ENCODE measurements at regions not wholly inside any gene's neighbourhood (a gene's known extent, or its start where the extent isn't known, plus 50 kb on each side); places are given as distances from the start of the nearest gene placed in this dataset.

- no peaks in the 10 kb centered on the region for H3K9me3 ChIP-seq
- H3K27me3 ChIP-seq = no peaks in the 10 kb centered on the region
- no peak for TF ChIP-seq CTCF (IDR thresholded peaks at IDR 0.05)
- H3K4me1 ChIP-seq (ENCODE audit: control insufficient read depth in 1 of 2, insufficient read depth in 1 of 2, low read depth in 1 of 2, low read length in 1 of 2) = peaks cover 19 to 23% of the 10 kb centered on the region in 2 experiments
- no peak overlapping the region for H3K4me3 ChIP-seq (ENCODE audit: low read depth in 1 of 2, low read length in 1 of 2)
- no peak overlapping the region for H3K27ac ChIP-seq
- no peaks in the 10 kb centered on the region for H3K36me3 ChIP-seq
Measured at GRCh38 chr9:135006911-135007570, 80.4 kb upstream of the OLFM1 start.

- Histone ChIP-seq H3K36me3 (no peaks in the 10 kb centered on the region), H3K4me3 (ENCODE audit: low read depth in 1 of 2, low read length in 1 of 2) (no peak overlapping the region), H3K27ac (no peak overlapping the region), H3K4me1 (ENCODE audit: control insufficient read depth in 1 of 2, insufficient read depth in 1 of 2, low read depth in 1 of 2, low read length in 1 of 2) (peaks cover 14 to 18% of the 10 kb centered on the region in 2 experiments), H3K9me3 (no peaks in the 10 kb centered on the region), H3K27me3 (no peaks in the 10 kb centered on the region)
- TF ChIP-seq CTCF (IDR thresholded peaks at IDR 0.05) = no peak
Measured at GRCh38 chr9:135007601-135008000, 79.9 kb upstream of the OLFM1 start.

- Histone ChIP-seq H3K27me3 (no peaks in the 10 kb centered on the region), H3K36me3 (no peaks in the 10 kb centered on the region), H3K9me3 (no peaks in the 10 kb centered on the region), H3K4me3 (ENCODE audit: low read depth in 1 of 2, low read length in 1 of 2) (no peak overlapping the region), H3K27ac (no peak overlapping the region), H3K4me1 (ENCODE audit: control insufficient read depth in 1 of 2, insufficient read depth in 1 of 2, low read depth in 1 of 2, low read length in 1 of 2) (peaks cover 6 to 10% of the 10 kb centered on the region in 2 experiments)
- no peak for TF ChIP-seq CTCF (IDR thresholded peaks at IDR 0.05)
Measured at GRCh38 chr9:135008416-135008815, 79.1 kb upstream of the OLFM1 start.

GRCh38 chr9:135009051-135009560 is 78.4 kb upstream of the OLFM1 start:
- H3K27ac ChIP-seq = no peak overlapping the region
- peaks cover 3 to 4% of the 10 kb centered on the region in 2 experiments for H3K4me1 ChIP-seq (ENCODE audit: control insufficient read depth in 1 of 2, insufficient read depth in 1 of 2, low read depth in 1 of 2, low read length in 1 of 2)
- H3K27me3 ChIP-seq = no peaks in the 10 kb centered on the region
- H3K36me3 ChIP-seq = no peaks in the 10 kb centered on the region
- no peak for TF ChIP-seq CTCF (IDR thresholded peaks at IDR 0.05)
- no peaks in the 10 kb centered on the region for H3K9me3 ChIP-seq
- no peak overlapping the region for H3K4me3 ChIP-seq (ENCODE audit: low read depth in 1 of 2, low read length in 1 of 2)

GRCh38 chr9:135009794-135010585 is 77.5 kb upstream of the OLFM1 start:
- Histone ChIP-seq H3K36me3 (no peaks in the 10 kb centered on the region), H3K27me3 (peaks cover 3% of the 10 kb centered on the region), H3K4me3 (ENCODE audit: low read depth in 1 of 2, low read length in 1 of 2) (no peak overlapping the region), H3K27ac (no peak overlapping the region), H3K9me3 (no peaks in the 10 kb centered on the region), H3K4me1 (ENCODE audit: control insufficient read depth in 1 of 2, insufficient read depth in 1 of 2, low read depth in 1 of 2, low read length in 1 of 2) (no peaks in the 10 kb centered on the region)
- no peak for TF ChIP-seq CTCF (IDR thresholded peaks at IDR 0.05)

Measured in neutrophil (primary cell).